ENCODE measurements at regions not wholly inside any gene's neighbourhood (a gene's known extent, or its start where the extent isn't known, plus 50 kb on each side); places are given as distances from the start of the nearest gene placed in this dataset.

- peaks cover 22% of the 10 kb centered on the region for H3K27me3 Mint-ChIP-seq
- no peaks in the 10 kb centered on the region for H3K4me1 Mint-ChIP-seq
- peaks cover 0 to 12% (median 0%) of the 10 kb centered on the region in 3 donors for H3K9me3 ChIP-seq (ENCODE audit: control extremely low read depth in 1 of 3, control insufficient read depth in 2 of 3, insufficient read depth in 1 of 3, low read length in 2 of 3)
- H3K9ac ChIP-seq (ENCODE audit: low read length) = no peak overlapping the region
- no peaks in the 10 kb centered on the region for H4K20me1 ChIP-seq (ENCODE audit: control insufficient read depth, insufficient read depth, low read length, poor library complexity, severe bottlenecking)
- H3K4me1 ChIP-seq (ENCODE audit: control insufficient read depth in 2 of 2, insufficient read depth in 2 of 2, low read length in 2 of 2) = no peaks in the 10 kb centered on the region
- peaks cover 3% of the 10 kb centered on the region for H3K9me3 Mint-ChIP-seq (ENCODE audit: insufficient read depth)
- ChIA-PET POLR2A (no interaction called here), CTCF (no interaction called here)
- WGBS (ENCODE audit: insufficient coverage) = 84% methylated on average over 9 of the region's 13 CpGs
- ATAC-seq (ENCODE audit: low read depth) (no peak), DNase-seq (no peak)
- H3K4me2 ChIP-seq (replicated peaks; ENCODE audit: low read depth, low read length, poor library complexity, severe bottlenecking) = no peak overlapping the region
- no peak overlapping the region for H3K27ac ChIP-seq (ENCODE audit: low read length in 2 of 2)
- no peaks in the 10 kb centered on the region for H3K79me2 ChIP-seq (ENCODE audit: control insufficient read depth, insufficient read depth, low read length)
- no peak overlapping the region for H2AFZ ChIP-seq (ENCODE audit: insufficient read depth, low read depth, low read length, poor library complexity, severe bottlenecking)
- TF ChIP-seq, protein P1, sequence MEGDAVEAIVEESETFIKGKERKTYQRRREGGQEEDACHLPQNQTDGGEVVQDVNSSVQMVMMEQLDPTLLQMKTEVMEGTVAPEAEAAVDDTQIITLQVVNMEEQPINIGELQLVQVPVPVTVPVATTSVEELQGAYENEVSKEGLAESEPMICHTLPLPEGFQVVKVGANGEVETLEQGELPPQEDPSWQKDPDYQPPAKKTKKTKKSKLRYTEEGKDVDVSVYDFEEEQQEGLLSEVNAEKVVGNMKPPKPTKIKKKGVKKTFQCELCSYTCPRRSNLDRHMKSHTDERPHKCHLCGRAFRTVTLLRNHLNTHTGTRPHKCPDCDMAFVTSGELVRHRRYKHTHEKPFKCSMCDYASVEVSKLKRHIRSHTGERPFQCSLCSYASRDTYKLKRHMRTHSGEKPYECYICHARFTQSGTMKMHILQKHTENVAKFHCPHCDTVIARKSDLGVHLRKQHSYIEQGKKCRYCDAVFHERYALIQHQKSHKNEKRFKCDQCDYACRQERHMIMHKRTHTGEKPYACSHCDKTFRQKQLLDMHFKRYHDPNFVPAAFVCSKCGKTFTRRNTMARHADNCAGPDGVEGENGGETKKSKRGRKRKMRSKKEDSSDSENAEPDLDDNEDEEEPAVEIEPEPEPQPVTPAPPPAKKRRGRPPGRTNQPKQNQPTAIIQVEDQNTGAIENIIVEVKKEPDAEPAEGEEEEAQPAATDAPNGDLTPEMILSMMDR (IDR thresholded peaks at IDR 0.05) = no peak
- TF ChIP-seq EZH2 (IDR thresholded peaks at IDR 0.05; ENCODE audit: borderline replicate concordance, insufficient read depth, low read depth, low read length, poor library complexity, severe bottlenecking) = no peak
- intact Hi-C loops (cut with micrococcal nuclease) = no loop called here
- H3K4me3 ChIP-seq (ENCODE audit: control extremely low read depth in 1 of 5, extremely low read depth in 1 of 5, insufficient read depth in 1 of 5, low read depth in 2 of 5, low read length in 4 of 5) = no peak overlapping the region
- no peak overlapping the region for H3K4me3 Mint-ChIP-seq
- H3K27me3 ChIP-seq (replicated peaks in 1 of 4; ENCODE audit: control extremely low read depth in 1 of 4, control insufficient read depth in 3 of 4, insufficient read depth in 4 of 4, low read length in 3 of 4) = peaks cover 0 to 3% (median 0%) of the 10 kb centered on the region in 4 experiments
- H3K36me3 ChIP-seq (replicated peaks in 1 of 2; ENCODE audit: control extremely low read depth in 1 of 2, control insufficient read depth in 1 of 2, extremely low read depth in 1 of 2, insufficient read depth in 2 of 2, low read length in 1 of 2) = no peaks in the 10 kb centered on the region
- no peak overlapping the region for H3K27ac Mint-ChIP-seq
Measured at GRCh38 chr9:95666096-95666784, 149.5 kb upstream of the PTCH1 start.

GRCh38 chr9:95653246-95653645 is 136.5 kb upstream of the PTCH1 start:
- Histone ChIP-seq H4K20me1 (ENCODE audit: control insufficient read depth, insufficient read depth, low read length, poor library complexity, severe bottlenecking) (no peaks in the 10 kb centered on the region), H3K9ac (ENCODE audit: low read length) (no peak overlapping the region), H3K36me3 (replicated peaks in 1 of 2; ENCODE audit: control extremely low read depth in 1 of 2, control insufficient read depth in 1 of 2, extremely low read depth in 1 of 2, insufficient read depth in 2 of 2, low read length in 1 of 2) (no peaks in the 10 kb centered on the region), H3K27me3 (replicated peaks in 1 of 4; ENCODE audit: control extremely low read depth in 1 of 4, control insufficient read depth in 3 of 4, insufficient read depth in 4 of 4, low read length in 3 of 4) (peaks cover 0 to 3% (median 0%) of the 10 kb centered on the region in 4 experiments), H3K4me3 (ENCODE audit: control extremely low read depth in 1 of 5, extremely low read depth in 1 of 5, insufficient read depth in 1 of 5, low read depth in 2 of 5, low read length in 4 of 5) (no peak overlapping the region), H2AFZ (ENCODE audit: insufficient read depth, low read depth, low read length, poor library complexity, severe bottlenecking) (no peak overlapping the region), H3K9me3 (ENCODE audit: control extremely low read depth in 1 of 3, control insufficient read depth in 2 of 3, insufficient read depth in 1 of 3, low read length in 2 of 3) (no peaks in the 10 kb centered on the region), H3K79me2 (ENCODE audit: control insufficient read depth, insufficient read depth, low read length) (no peaks in the 10 kb centered on the region), H3K4me1 (ENCODE audit: control insufficient read depth in 2 of 2, insufficient read depth in 2 of 2, low read length in 2 of 2) (no peaks in the 10 kb centered on the region), H3K4me2 (replicated peaks; ENCODE audit: low read depth, low read length, poor library complexity, severe bottlenecking) (no peak overlapping the region), H3K27ac (ENCODE audit: low read length in 2 of 2) (no peak overlapping the region)
- no peak overlapping the region for H3K27ac Mint-ChIP-seq
- peaks cover 17% of the 10 kb centered on the region for H3K27me3 Mint-ChIP-seq
- no peaks in the 10 kb centered on the region for H3K9me3 Mint-ChIP-seq (ENCODE audit: insufficient read depth)
- TF ChIP-seq, protein P1 (IDR thresholded peaks at IDR 0.05) = no peak
- no peak for TF ChIP-seq EZH2 (IDR thresholded peaks at IDR 0.05; ENCODE audit: borderline replicate concordance, insufficient read depth, low read depth, low read length, poor library complexity, severe bottlenecking)
- H3K4me1 Mint-ChIP-seq = no peaks in the 10 kb centered on the region
- ChIA-PET CTCF (no interaction called here), POLR2A (no interaction called here)
- DNase-seq (no peak), ATAC-seq (ENCODE audit: low read depth) (no peak)
- intact Hi-C loops (cut with micrococcal nuclease) = no loop called here
- WGBS (ENCODE audit: insufficient coverage) = no CpG with 5 or more reads among the region's 2 CpGs
- H3K4me3 Mint-ChIP-seq = no peak overlapping the region
